ENCODE measurements at regions not wholly inside any gene's neighbourhood (a gene's known extent, or its start where the extent isn't known, plus 50 kb on each side); places are given as distances from the start of the nearest gene placed in this dataset.

GRCh38 chr18:73626221-73626620, 521.4 kb downstream of the FBXO15 start:
- Histone ChIP-seq H3K9me3 (ENCODE audit: low read depth, low read length) (no peaks in the 10 kb centered on the region), H3K4me3 (ENCODE audit: insufficient read depth, low read length) (no peak overlapping the region), H3K4me1 (ENCODE audit: insufficient read depth, low read length) (no peaks in the 10 kb centered on the region), H2AFZ (ENCODE audit: low read length) (no peak overlapping the region), H4K20me1 (ENCODE audit: insufficient read depth, low read length) (no peaks in the 10 kb centered on the region), H3K27me3 (ENCODE audit: insufficient read depth, low read length) (no peaks in the 10 kb centered on the region), H3K27ac (ENCODE audit: low read depth, low read length) (no peak overlapping the region), H3K36me3 (ENCODE audit: insufficient read depth, low read length) (no peaks in the 10 kb centered on the region), H3K79me2 (ENCODE audit: insufficient read depth, low read length) (no peaks in the 10 kb centered on the region), H3K4me2 (ENCODE audit: insufficient read depth, low read length) (no peak overlapping the region)
- DNase-seq (ENCODE audit: insufficient read length, low spot score, missing footprints) = no peak
- TF ChIP-seq CTCF (IDR thresholded peaks at IDR 0.05; ENCODE audit: extremely low read depth, low read depth, low read length) = no peak

GRCh38 chr18:73621091-73621490, 526.5 kb downstream of the FBXO15 start:
- Histone ChIP-seq H2AFZ (ENCODE audit: low read length) (no peak overlapping the region), H3K27ac (ENCODE audit: low read depth, low read length) (no peak overlapping the region), H3K27me3 (ENCODE audit: insufficient read depth, low read length) (no peaks in the 10 kb centered on the region), H3K4me1 (ENCODE audit: insufficient read depth, low read length) (no peaks in the 10 kb centered on the region), H3K36me3 (ENCODE audit: insufficient read depth, low read length) (no peaks in the 10 kb centered on the region), H3K79me2 (ENCODE audit: insufficient read depth, low read length) (no peaks in the 10 kb centered on the region), H3K4me2 (ENCODE audit: insufficient read depth, low read length) (no peak overlapping the region), H3K4me3 (ENCODE audit: insufficient read depth, low read length) (no peak overlapping the region), H4K20me1 (ENCODE audit: insufficient read depth, low read length) (no peaks in the 10 kb centered on the region), H3K9me3 (ENCODE audit: low read depth, low read length) (no peaks in the 10 kb centered on the region)
- DNase-seq (ENCODE audit: insufficient read length, low spot score, missing footprints) = no peak
- no peak for TF ChIP-seq CTCF (IDR thresholded peaks at IDR 0.05; ENCODE audit: extremely low read depth, low read depth, low read length)

GRCh38 chr18:73617981-73618380, 529.7 kb downstream of the FBXO15 start:
- TF ChIP-seq CTCF (IDR thresholded peaks at IDR 0.05; ENCODE audit: extremely low read depth, low read depth, low read length) = no peak

GRCh38 chr18:73615506-73615905, 532.1 kb downstream of the FBXO15 start:
- Histone ChIP-seq H3K4me2 (ENCODE audit: insufficient read depth, low read length) (no peak overlapping the region), H3K4me3 (ENCODE audit: insufficient read depth, low read length) (no peak overlapping the region), H4K20me1 (ENCODE audit: insufficient read depth, low read length) (no peaks in the 10 kb centered on the region), H3K27me3 (ENCODE audit: insufficient read depth, low read length) (no peaks in the 10 kb centered on the region), H3K27ac (ENCODE audit: low read depth, low read length) (no peak overlapping the region), H3K4me1 (ENCODE audit: insufficient read depth, low read length) (peaks cover 14% of the 10 kb centered on the region), H3K79me2 (ENCODE audit: insufficient read depth, low read length) (no peaks in the 10 kb centered on the region), H3K36me3 (ENCODE audit: insufficient read depth, low read length) (no peaks in the 10 kb centered on the region), H3K9me3 (ENCODE audit: low read depth, low read length) (no peaks in the 10 kb centered on the region), H2AFZ (ENCODE audit: low read length) (no peak overlapping the region)
- no peak for TF ChIP-seq CTCF (IDR thresholded peaks at IDR 0.05; ENCODE audit: extremely low read depth, low read depth, low read length)
- no peak for DNase-seq (ENCODE audit: insufficient read length, low spot score, missing footprints)

More at GRCh38 chr18:73617981-73618380, 529.7 kb downstream of the FBXO15 start:
- Histone ChIP-seq H3K9me3 (ENCODE audit: low read depth, low read length) (no peaks in the 10 kb centered on the region), H2AFZ (ENCODE audit: low read length) (no peak overlapping the region), H3K4me3 (ENCODE audit: insufficient read depth, low read length) (no peak overlapping the region), H4K20me1 (ENCODE audit: insufficient read depth, low read length) (no peaks in the 10 kb centered on the region), H3K36me3 (ENCODE audit: insufficient read depth, low read length) (no peaks in the 10 kb centered on the region), H3K4me2 (ENCODE audit: insufficient read depth, low read length) (no peak overlapping the region), H3K27me3 (ENCODE audit: insufficient read depth, low read length) (no peaks in the 10 kb centered on the region), H3K79me2 (ENCODE audit: insufficient read depth, low read length) (no peaks in the 10 kb centered on the region), H3K4me1 (ENCODE audit: insufficient read depth, low read length) (peaks cover 14% of the 10 kb centered on the region), H3K27ac (ENCODE audit: low read depth, low read length) (no peak overlapping the region)
- no peak for DNase-seq (ENCODE audit: insufficient read length, low spot score, missing footprints)

Data from osteoblast (primary cell).